Suprapubic skin (tissue), 4 donors: ENCODE measurements at regions not wholly inside any gene's neighbourhood (a gene's known extent, or its start where the extent isn't known, plus 50 kb on each side); places are given as distances from the start of the nearest gene placed in this dataset.

Source experiments
- DNase-seq, 2 donors: peaks; one replicate each; pipeline ENCODE4 v3.0.0-alpha.2; 2019; ENCODE audit warnings: low spot score in 2 of 2
- H3K27ac ChIP-seq: fragments of 200-600 bp; sonication (generic); one replicate; pipeline ENCODE4 v1.5.1; 2019
- H3K27me3 ChIP-seq: fragments of 200-600 bp; sonication (generic); one replicate; pipeline ENCODE4 v1.5.1; 2019
- H3K36me3 ChIP-seq: fragments of 200-600 bp; sonication (generic); one replicate; pipeline ENCODE4 v1.5.1; 2019
- H3K4me1 ChIP-seq: fragments of 200-600 bp; sonication (generic); one replicate; pipeline ENCODE4 v1.5.1; 2019
- H3K4me3 ChIP-seq: fragments of 200-600 bp; sonication (generic); one replicate; pipeline ENCODE4 v1.5.1; 2019; ENCODE audit warnings: mild to moderate bottlenecking
- H3K9me3 ChIP-seq: fragments of 200-600 bp; sonication (generic); one replicate; pipeline ENCODE4 v1.5.1; 2019
- CTCF ChIP-seq, 2 donors: fragments of 200-600 bp in 1 of 2; fragments of 450-650 bp in 1 of 2; sonication (generic) in 1 of 2; IDR thresholded peaks; one replicate each; pipeline ENCODE4 v1.5.1; 2016 to 2019; ENCODE audit warnings: antibody characterized with exemption in 2 of 2, mild to moderate bottlenecking in 1 of 2, moderate library complexity in 1 of 2
- EP300 ChIP-seq: sonication (generic); formaldehyde crosslinking; IDR thresholded peaks from one replicate; pipeline ENCODE4 v1.6.1; 2017; ENCODE audit warnings: antibody characterized with exemption
- POLR2A ChIP-seq, 2 donors: fragments of 450-650 bp; IDR thresholded peaks; one replicate each; pipeline ENCODE4 v1.6.1; 2017; ENCODE audit warnings: antibody characterized with exemption in 2 of 2, mild to moderate bottlenecking in 2 of 2, moderate library complexity in 2 of 2
- POLR2AphosphoS5 ChIP-seq, 3 donors: sonication (generic); formaldehyde crosslinking; IDR thresholded peaks; one replicate each; pipeline ENCODE4 v1.6.1; 2017; ENCODE audit warnings: antibody characterized with exemption in 3 of 3
- WGBS: methylation state at CpG from one replicate; pipeline ENCODE4 v1.1.5; 2018; 5-methylcytosine and 5-hydroxymethylcytosine counted together

GRCh38 chr3:72054976-72055375 lies 270.0 kb upstream of the PROK2 start:
- Histone ChIP-seq H3K4me1 (no peaks in the 10 kb centered on the region), H3K4me3 (no peak overlapping the region), H3K36me3 (no peaks in the 10 kb centered on the region), H3K27ac (no peak overlapping the region), H3K27me3 (no peaks in the 10 kb centered on the region), H3K9me3 (no peaks in the 10 kb centered on the region)
- 91% methylated on average over 1 of the region's 1 CpG for WGBS
- no peak for DNase-seq
- TF ChIP-seq EP300 (no peak), POLR2A (IDR thresholded peaks at IDR 0.05) (no peak), POLR2AphosphoS5 (IDR thresholded peaks at IDR 0.05) (no peak), CTCF (IDR thresholded peaks at IDR 0.05) (no peak)

- Histone ChIP-seq H3K4me3 (no peak overlapping the region), H3K36me3 (no peaks in the 10 kb centered on the region), H3K27me3 (no peaks in the 10 kb centered on the region), H3K9me3 (no peaks in the 10 kb centered on the region), H3K4me1 (no peaks in the 10 kb centered on the region), H3K27ac (no peak overlapping the region)
- WGBS = 79% methylated on average over 8 of the region's 8 CpGs
- DNase-seq = no peak
- TF ChIP-seq EP300 = no peak
These were observed 268.0 kb upstream of the PROK2 start for GRCh38 chr3:72052841-72053409.

DNA sequence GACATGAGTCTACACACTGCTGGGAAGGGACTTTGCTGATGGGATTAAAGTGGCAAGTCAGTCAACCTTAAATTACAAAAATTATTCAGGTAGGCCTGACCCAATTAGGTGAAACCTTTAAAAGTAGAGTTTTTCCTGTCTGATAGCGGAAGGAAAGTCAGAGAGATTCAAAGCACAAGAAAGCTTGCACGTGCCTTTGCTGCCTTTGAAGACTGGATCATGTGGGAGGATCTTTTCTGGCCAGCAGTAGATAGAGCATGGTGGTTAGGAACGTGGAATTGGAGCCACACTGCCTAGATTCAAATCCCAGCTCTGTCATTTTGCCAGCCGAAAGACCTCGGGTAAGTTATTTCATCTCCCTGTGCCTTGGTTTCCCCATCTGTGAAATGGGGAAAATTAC lies 265.8 kb upstream of the PROK2 start:
- Histone ChIP-seq H3K27ac (no peak overlapping the region), H3K4me3 (no peak overlapping the region), H3K27me3 (no peaks in the 10 kb centered on the region), H3K36me3 (no peaks in the 10 kb centered on the region), H3K4me1 (no peaks in the 10 kb centered on the region), H3K9me3 (no peaks in the 10 kb centered on the region)
- 90% methylated on average over 5 of the region's 5 CpGs for WGBS
- DNase-seq = no peak
- TF ChIP-seq EP300 = no peak
- TF ChIP-seq CTCF (IDR thresholded peaks at IDR 0.05) = no peak
- no peak for TF ChIP-seq POLR2A (IDR thresholded peaks at IDR 0.05)
- no peak for TF ChIP-seq POLR2AphosphoS5 (IDR thresholded peaks at IDR 0.05)

GRCh38 chr3:72050048-72050632 lies 265.2 kb upstream of the PROK2 start:
- Histone ChIP-seq H3K4me1 (no peaks in the 10 kb centered on the region), H3K9me3 (no peaks in the 10 kb centered on the region), H3K4me3 (no peak overlapping the region), H3K27ac (no peak overlapping the region), H3K27me3 (no peaks in the 10 kb centered on the region), H3K36me3 (no peaks in the 10 kb centered on the region)
- DNase-seq = no peak
- no peak for TF ChIP-seq POLR2AphosphoS5 (IDR thresholded peaks at IDR 0.05)
- 65% methylated on average over 6 of the region's 6 CpGs for WGBS

DNA sequence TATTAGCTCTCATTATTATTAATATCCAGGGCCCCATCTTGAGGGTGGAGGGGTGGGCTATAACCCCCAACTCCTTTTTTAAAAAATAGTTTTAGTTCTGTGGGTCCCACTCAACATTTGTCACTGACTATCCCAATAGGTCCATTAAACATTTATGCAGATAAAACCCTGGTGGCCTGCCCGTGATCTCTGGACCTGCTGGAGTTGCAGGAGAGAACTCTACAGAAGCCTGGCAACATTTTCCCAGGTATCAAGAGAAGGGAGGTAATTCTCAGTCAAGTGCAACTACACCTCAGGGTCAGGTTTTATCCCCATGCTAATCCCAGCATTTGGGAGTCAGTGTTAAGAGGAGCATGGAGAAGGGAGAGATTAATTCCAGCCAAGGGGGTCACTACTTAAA lies 264.4 kb upstream of the PROK2 start:
- no peak overlapping the region for H3K27ac ChIP-seq
- H3K4me3 ChIP-seq = no peak overlapping the region
- H3K4me1 ChIP-seq = no peaks in the 10 kb centered on the region
- TF ChIP-seq CTCF (IDR thresholded peaks at IDR 0.05) (no peak), POLR2A (IDR thresholded peaks at IDR 0.05) (no peak), EP300 (no peak), POLR2AphosphoS5 (IDR thresholded peaks at IDR 0.05) (no peak)
- H3K27me3 ChIP-seq = no peaks in the 10 kb centered on the region
- WGBS = 100% methylated on average over 1 of the region's 1 CpG
- DNase-seq = no peak
- no peaks in the 10 kb centered on the region for H3K9me3 ChIP-seq
- H3K36me3 ChIP-seq = no peaks in the 10 kb centered on the region

DNA sequence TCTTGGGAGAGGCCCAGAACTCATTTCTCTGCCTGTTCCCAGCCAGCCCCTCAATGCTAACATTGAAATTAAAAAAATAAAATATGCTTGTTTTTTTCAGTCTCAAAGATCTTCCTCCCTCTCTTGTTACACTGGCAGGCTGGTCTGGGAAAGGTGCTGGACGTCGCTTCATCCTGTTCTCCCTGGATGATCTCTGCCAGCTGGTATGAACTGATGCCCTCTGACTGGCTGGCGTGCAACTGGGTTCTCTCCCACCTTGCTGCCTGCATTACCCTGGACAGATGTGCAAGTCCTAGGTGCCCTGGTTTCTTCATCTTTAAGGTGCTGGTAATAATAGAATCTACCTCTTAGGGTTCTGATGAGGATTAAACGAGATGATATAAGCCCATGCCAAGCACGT lies 263.9 kb upstream of the PROK2 start:
- H3K36me3 ChIP-seq = no peaks in the 10 kb centered on the region
- no peak for TF ChIP-seq POLR2A (IDR thresholded peaks at IDR 0.05)
- no peak for TF ChIP-seq POLR2AphosphoS5 (IDR thresholded peaks at IDR 0.05)
- no peak for TF ChIP-seq CTCF (IDR thresholded peaks at IDR 0.05)
- no peak for TF ChIP-seq EP300
- H3K27ac ChIP-seq = no peak overlapping the region
- no peaks in the 10 kb centered on the region for H3K9me3 ChIP-seq
- 80% methylated on average over 5 of the region's 5 CpGs for WGBS
- no peaks in the 10 kb centered on the region for H3K27me3 ChIP-seq
- no peak for DNase-seq
- no peaks in the 10 kb centered on the region for H3K4me1 ChIP-seq
- H3K4me3 ChIP-seq = no peak overlapping the region
